Stimulated activated memory B cell treated with anti-CD40 and anti-IgM and Interleukin-4, amounts not matched to agents 10 μg/mL and 1 μg/mL and 100 μg/mL, for 72 hours (primary cell): ENCODE measurements at regions not wholly inside any gene's neighbourhood (a gene's known extent, or its start where the extent isn't known, plus 50 kb on each side); places are given as distances from the start of the nearest gene placed in this dataset.
"Not testable (repeated sequence)": the region's sequence is repeated elsewhere in the genome, so short reads cannot be mapped to it uniquely, and the experiment has no call there.

Experiments
- ATAC-seq: fragments of 150-1000 bp; cut with Tn5 transposase; 2 replicates; pipeline ENCODE4 v1.10.0; 2021
- H3K27ac Mint-ChIP-seq: one replicate; pipeline ENCODE4 v1.8.0; 2022; ENCODE audit warnings: mild to moderate bottlenecking, mixed read lengths
- H3K27me3 Mint-ChIP-seq: one replicate; pipeline ENCODE4 v1.8.0; 2022; ENCODE audit warnings: mixed read lengths
- H3K36me3 Mint-ChIP-seq: one replicate; pipeline ENCODE4 v1.8.0; 2022; ENCODE audit warnings: mixed read lengths
- H3K4me1 Mint-ChIP-seq: one replicate; pipeline ENCODE4 v1.8.0; 2022; ENCODE audit warnings: mixed read lengths
- H3K4me3 Mint-ChIP-seq: one replicate; pipeline ENCODE4 v1.8.0; 2022; ENCODE audit warnings: mild to moderate bottlenecking, moderate library complexity, mixed read lengths
- H3K9me3 Mint-ChIP-seq: one replicate; pipeline ENCODE4 v1.8.0; 2022; ENCODE audit warnings: mixed read lengths

GRCh38 chr21:34004013-34004938 is 69.1 kb upstream of the MRPS6 start:
- no peak for ATAC-seq
- Mint-ChIP-seq H3K36me3 (no peaks in the 10 kb centered on the region), H3K9me3 (peaks cover 6% of the 10 kb centered on the region), H3K27me3 (no peaks in the 10 kb centered on the region), H3K27ac (no peak overlapping the region), H3K4me3 (no peak overlapping the region), H3K4me1 (no peaks in the 10 kb centered on the region)

- no peak overlapping the region for H3K4me3 Mint-ChIP-seq
- H3K36me3 Mint-ChIP-seq: no peaks in the 10 kb centered on the region
- H3K27me3 Mint-ChIP-seq: no peaks in the 10 kb centered on the region
- peaks cover 6% of the 10 kb centered on the region for H3K9me3 Mint-ChIP-seq
- H3K4me1 Mint-ChIP-seq: no peaks in the 10 kb centered on the region
- H3K27ac Mint-ChIP-seq: no peak overlapping the region
- no peak for ATAC-seq
Observed at GRCh38 chr21:34003428-34003827, 70.0 kb upstream of the MRPS6 start.

GRCh38 chr21:34000375-34000774 is 73.0 kb upstream of the MRPS6 start:
- Mint-ChIP-seq H3K4me1 (no peaks in the 10 kb centered on the region), H3K9me3 (peaks cover 12% of the 10 kb centered on the region), H3K36me3 (peaks cover 7% of the 10 kb centered on the region), H3K4me3 (no peak overlapping the region), H3K27me3 (no peaks in the 10 kb centered on the region), H3K27ac (peak overlapping the region; percentile 3)
- no peak for ATAC-seq

- Mint-ChIP-seq H3K27me3 (no peaks in the 10 kb centered on the region), H3K9me3 (peaks cover 10% of the 10 kb centered on the region), H3K27ac (no peak overlapping the region), H3K36me3 (peaks cover 10% of the 10 kb centered on the region), H3K4me1 (peaks cover 5% of the 10 kb centered on the region), H3K4me3 (no peak overlapping the region)
- no peak for ATAC-seq
Observed at GRCh38 chr21:33998809-33999208, 74.6 kb upstream of the MRPS6 start.

- H3K36me3 Mint-ChIP-seq: peaks cover 13% of the 10 kb centered on the region
- no peaks in the 10 kb centered on the region for H3K27me3 Mint-ChIP-seq
- peaks cover 9% of the 10 kb centered on the region for H3K4me1 Mint-ChIP-seq
- peaks cover 6% of the 10 kb centered on the region for H3K9me3 Mint-ChIP-seq
- no peak overlapping the region for H3K27ac Mint-ChIP-seq
- H3K4me3 Mint-ChIP-seq: no peak overlapping the region
- ATAC-seq: no peak
Observed at GRCh38 chr21:33998402-33998801, 75.0 kb upstream of the MRPS6 start.

GRCh38 chr21:33997436-33997835 is 75.9 kb upstream of the MRPS6 start:
- no peak overlapping the region for H3K27ac Mint-ChIP-seq
- H3K4me1 Mint-ChIP-seq: peaks cover 13% of the 10 kb centered on the region
- H3K9me3 Mint-ChIP-seq: peaks cover 8% of the 10 kb centered on the region
- no peak for ATAC-seq
- no peaks in the 10 kb centered on the region for H3K27me3 Mint-ChIP-seq
- H3K36me3 Mint-ChIP-seq: peaks cover 13% of the 10 kb centered on the region
- no peak overlapping the region for H3K4me3 Mint-ChIP-seq

GRCh38 chr21:33994373-33994772 is 78.8 kb upstream of the ATP5PO start:
- H3K27ac Mint-ChIP-seq: peak overlapping the region; percentile 95
- peaks cover 13% of the 10 kb centered on the region for H3K4me1 Mint-ChIP-seq

GRCh38 chr21:33993286-33994231 is 78.0 kb upstream of the ATP5PO start:
- peaks cover 24% of the 10 kb centered on the region for H3K36me3 Mint-ChIP-seq
- H3K4me1 Mint-ChIP-seq: peaks cover 13% of the 10 kb centered on the region
- peaks cover 17% of the 10 kb centered on the region for H3K9me3 Mint-ChIP-seq
- peak overlapping the region; percentile 95 for H3K27ac Mint-ChIP-seq
- H3K27me3 Mint-ChIP-seq: no peaks in the 10 kb centered on the region
- peak; percentile 91 for ATAC-seq
- peak overlapping the region; percentile 4 for H3K4me3 Mint-ChIP-seq

More at GRCh38 chr21:33994373-33994772, 78.8 kb upstream of the ATP5PO start:
- Mint-ChIP-seq H3K9me3 (peaks cover 17% of the 10 kb centered on the region), H3K36me3 (peaks cover 24% of the 10 kb centered on the region), H3K4me3 (no peak overlapping the region), H3K27me3 (no peaks in the 10 kb centered on the region)
- no peak for ATAC-seq

- not testable (repeated sequence) for H3K4me3 Mint-ChIP-seq, H3K27ac Mint-ChIP-seq, ATAC-seq, H3K27me3 Mint-ChIP-seq
- peaks cover 17% of the 10 kb centered on the region for H3K9me3 Mint-ChIP-seq
- H3K36me3 Mint-ChIP-seq: peaks cover 24% of the 10 kb centered on the region
- H3K4me1 Mint-ChIP-seq: peaks cover 13% of the 10 kb centered on the region
Observed at GRCh38 chr21:33992412-33992811, 76.8 kb upstream of the ATP5PO start.

- no peak for ATAC-seq
- Mint-ChIP-seq H3K27me3 (no peaks in the 10 kb centered on the region), H3K4me1 (peaks cover 13% of the 10 kb centered on the region), H3K9me3 (peaks cover 11% of the 10 kb centered on the region), H3K27ac (no peak overlapping the region), H3K36me3 (peaks cover 17% of the 10 kb centered on the region), H3K4me3 (no peak overlapping the region)
Observed at GRCh38 chr21:33991133-33991532, 75.5 kb upstream of the ATP5PO start.

GRCh38 chr21:33989440-33989839 is 73.8 kb upstream of the ATP5PO start:
- ATAC-seq: no peak
- no peaks in the 10 kb centered on the region for H3K27me3 Mint-ChIP-seq
- H3K4me3 Mint-ChIP-seq: no peak overlapping the region
- peaks cover 26% of the 10 kb centered on the region for H3K4me1 Mint-ChIP-seq
- peaks cover 16% of the 10 kb centered on the region for H3K9me3 Mint-ChIP-seq
- H3K36me3 Mint-ChIP-seq: peaks cover 17% of the 10 kb centered on the region
- no peak overlapping the region for H3K27ac Mint-ChIP-seq

GRCh38 chr21:33988237-33989017 is 72.8 kb upstream of the ATP5PO start:
- H3K27ac Mint-ChIP-seq: no peak overlapping the region
- no peak overlapping the region for H3K4me3 Mint-ChIP-seq
- peaks cover 11% of the 10 kb centered on the region for H3K36me3 Mint-ChIP-seq
- H3K4me1 Mint-ChIP-seq: peaks cover 25% of the 10 kb centered on the region
- no peaks in the 10 kb centered on the region for H3K27me3 Mint-ChIP-seq
- peaks cover 16% of the 10 kb centered on the region for H3K9me3 Mint-ChIP-seq
- no peak for ATAC-seq

GRCh38 chr21:33987461-33987860 is 71.9 kb upstream of the ATP5PO start:
- no peak for ATAC-seq
- H3K27me3 Mint-ChIP-seq: no peaks in the 10 kb centered on the region
- no peak overlapping the region for H3K4me3 Mint-ChIP-seq
- H3K27ac Mint-ChIP-seq: no peak overlapping the region
- H3K36me3 Mint-ChIP-seq: peaks cover 11% of the 10 kb centered on the region
- peaks cover 13% of the 10 kb centered on the region for H3K9me3 Mint-ChIP-seq
- peaks cover 23% of the 10 kb centered on the region for H3K4me1 Mint-ChIP-seq

GRCh38 chr21:33985117-33986050 is 69.8 kb upstream of the ATP5PO start:
- peak overlapping the region; percentile 66 for H3K27ac Mint-ChIP-seq
- ATAC-seq: no peak
- peaks cover 23% of the 10 kb centered on the region for H3K4me1 Mint-ChIP-seq
- H3K27me3 Mint-ChIP-seq: no peaks in the 10 kb centered on the region
- H3K9me3 Mint-ChIP-seq: peaks cover 5% of the 10 kb centered on the region
- no peaks in the 10 kb centered on the region for H3K36me3 Mint-ChIP-seq
- H3K4me3 Mint-ChIP-seq: peak overlapping the region; percentile 5
